ENCODE measurements at regions not wholly inside any gene's neighbourhood (a gene's known extent, or its start where the extent isn't known, plus 50 kb on each side); places are given as distances from the start of the nearest gene placed in this dataset.

DNA sequence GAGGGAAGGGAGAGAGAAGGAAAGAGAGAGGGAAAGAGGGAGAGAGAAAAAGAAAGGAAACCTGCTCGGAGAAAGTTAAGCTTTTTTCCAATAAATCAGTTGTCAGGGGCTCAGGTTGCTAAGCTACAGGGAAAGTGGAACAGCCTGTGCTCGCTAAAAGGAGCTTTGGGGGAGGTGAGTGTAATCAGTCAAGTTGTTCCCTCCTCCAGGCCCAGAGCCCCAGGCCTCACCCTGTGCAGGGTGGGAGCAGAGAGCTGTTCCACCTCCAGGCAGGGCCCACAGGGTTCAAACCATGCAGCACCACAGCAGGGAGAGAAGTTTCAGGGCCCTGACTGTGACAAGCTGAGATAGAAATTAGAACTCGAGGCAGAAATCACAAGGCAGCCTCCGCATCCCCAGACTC, 56.4 kb upstream of the PPP1CB start:
- DNase-seq (ENCODE audit: low read depth, low spot score): no peak
- BruUV-seq (replicated peaks): no TSS peak
- intact Hi-C loops (cut with micrococcal nuclease): loop anchor here (2.0 kb wide), 1 partner anchor 16 kb away; no protein-coding TSS in a partner anchor

DNA sequence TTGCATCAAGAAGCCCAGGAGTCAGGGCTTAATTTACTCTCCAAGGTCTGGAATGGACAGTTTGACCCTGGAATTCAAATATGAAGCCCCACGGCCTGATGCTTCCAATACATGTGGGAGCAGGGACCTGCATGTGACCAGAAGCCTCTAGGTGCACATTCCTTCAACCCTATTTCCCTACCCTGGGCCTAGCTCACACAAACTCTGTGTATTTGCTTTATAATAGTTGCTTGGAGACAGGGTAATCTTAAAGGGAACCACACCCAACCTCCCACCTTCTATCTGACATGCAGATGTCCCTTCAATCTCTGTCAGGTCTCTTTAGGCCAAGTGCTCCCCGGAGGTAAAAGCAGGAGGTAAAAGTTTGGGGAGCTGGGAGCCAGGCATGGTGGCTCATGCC, 55.4 kb upstream of the PPP1CB start:
- no peaks in the 10 kb centered on the region for H3K9me3 ChIP-seq (replicated peaks; ENCODE audit: control insufficient read depth, insufficient read depth, low read length)
- no peak overlapping the region for H3K27ac ChIP-seq (ENCODE audit: insufficient read depth, low read depth, low read length)
- CTCF ChIA-PET: interaction anchor here (0.9 to 1.3 kb wide), 2 partner anchors 9 to 16 kb away, joined by 3 read pairs; no protein-coding TSS in a partner anchor
- no peak overlapping the region for H3K4me3 ChIP-seq (replicated peaks in 1 of 3; ENCODE audit: insufficient read depth in 1 of 3, low read depth in 1 of 3, low read length in 3 of 3)
- no peak overlapping the region for H3K4me2 ChIP-seq (ENCODE audit: insufficient read depth, low read length)
- FAIRE-seq: no peak
- no peak for TF ChIP-seq MYC (IDR thresholded peaks at IDR 0.05; ENCODE audit: low read depth, low read length)
- TF ChIP-seq JUN (IDR thresholded peaks at IDR 0.05; ENCODE audit: borderline replicate concordance, insufficient read depth, insufficient read length, low read depth): no peak
- TF ChIP-seq, protein P1, sequence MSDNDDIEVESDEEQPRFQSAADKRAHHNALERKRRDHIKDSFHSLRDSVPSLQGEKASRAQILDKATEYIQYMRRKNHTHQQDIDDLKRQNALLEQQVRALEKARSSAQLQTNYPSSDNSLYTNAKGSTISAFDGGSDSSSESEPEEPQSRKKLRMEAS (IDR thresholded peaks at IDR 0.05; ENCODE audit: insufficient read depth, insufficient read length): no peak
- TF ChIP-seq, protein P2, sequence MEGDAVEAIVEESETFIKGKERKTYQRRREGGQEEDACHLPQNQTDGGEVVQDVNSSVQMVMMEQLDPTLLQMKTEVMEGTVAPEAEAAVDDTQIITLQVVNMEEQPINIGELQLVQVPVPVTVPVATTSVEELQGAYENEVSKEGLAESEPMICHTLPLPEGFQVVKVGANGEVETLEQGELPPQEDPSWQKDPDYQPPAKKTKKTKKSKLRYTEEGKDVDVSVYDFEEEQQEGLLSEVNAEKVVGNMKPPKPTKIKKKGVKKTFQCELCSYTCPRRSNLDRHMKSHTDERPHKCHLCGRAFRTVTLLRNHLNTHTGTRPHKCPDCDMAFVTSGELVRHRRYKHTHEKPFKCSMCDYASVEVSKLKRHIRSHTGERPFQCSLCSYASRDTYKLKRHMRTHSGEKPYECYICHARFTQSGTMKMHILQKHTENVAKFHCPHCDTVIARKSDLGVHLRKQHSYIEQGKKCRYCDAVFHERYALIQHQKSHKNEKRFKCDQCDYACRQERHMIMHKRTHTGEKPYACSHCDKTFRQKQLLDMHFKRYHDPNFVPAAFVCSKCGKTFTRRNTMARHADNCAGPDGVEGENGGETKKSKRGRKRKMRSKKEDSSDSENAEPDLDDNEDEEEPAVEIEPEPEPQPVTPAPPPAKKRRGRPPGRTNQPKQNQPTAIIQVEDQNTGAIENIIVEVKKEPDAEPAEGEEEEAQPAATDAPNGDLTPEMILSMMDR (IDR thresholded peaks at IDR 0.05; ENCODE audit: extremely low read depth in 1 of 2, insufficient read depth in 1 of 2, low read depth in 1 of 2, low read length in 2 of 2): no peak
- TF ChIP-seq POLR2AphosphoS5 (IDR thresholded peaks at IDR 0.05; ENCODE audit: insufficient read depth, low read depth, low read length): no peak
- TF ChIP-seq POLR2A (IDR thresholded peaks at IDR 0.05; ENCODE audit: low read depth, low read length): no peak
- no peak for TF ChIP-seq FOS (IDR thresholded peaks at IDR 0.05; ENCODE audit: borderline replicate concordance, insufficient read depth, low read length)
- no peak for TF ChIP-seq EZH2 (IDR thresholded peaks at IDR 0.05; ENCODE audit: borderline replicate concordance, low read depth, low read length, severe bottlenecking)
- TF ChIP-seq GATA2 (IDR thresholded peaks at IDR 0.05; ENCODE audit: insufficient read depth, insufficient read length, low read depth, low read length): no peak
- no peak overlapping the region for H2AFZ ChIP-seq (ENCODE audit: low read depth, low read length)
- peaks cover 12% of the 10 kb centered on the region for H3K4me1 ChIP-seq (ENCODE audit: control insufficient read depth, extremely low read depth, insufficient read depth, low read length)
- dilution Hi-C loops (cut with MboI; ENCODE audit: extremely low pct_ligation_motif_present, low sequenced_read_pairs): no loop called here
- no TSS peak for BruUV-seq (replicated peaks)
- H3K36me3 ChIP-seq (ENCODE audit: control insufficient read depth in 2 of 2, extremely low read depth in 1 of 2, insufficient read depth in 2 of 2, low read length in 2 of 2): no peaks in the 10 kb centered on the region
- H3K9ac ChIP-seq (replicated peaks; ENCODE audit: extremely low read depth, insufficient read depth, low read length): no peak overlapping the region
- no peaks in the 10 kb centered on the region for H3K79me2 ChIP-seq (ENCODE audit: control insufficient read depth, insufficient read depth, low read length)
- no peak for DNase-seq (ENCODE audit: low read depth, low spot score)
- H4K20me1 ChIP-seq (replicated peaks; ENCODE audit: control insufficient read depth, extremely low read depth, insufficient read depth, low read length): no peaks in the 10 kb centered on the region
- POLR2A ChIA-PET: no interaction called here
- H3K27me3 ChIP-seq (ENCODE audit: control insufficient read depth in 2 of 2, insufficient read depth in 2 of 2, low read length in 2 of 2): no peaks in the 10 kb centered on the region
- intact Hi-C loops (cut with micrococcal nuclease): no loop called here
- no peaks in the 10 kb centered on the region for H3K9me1 ChIP-seq (replicated peaks; ENCODE audit: control insufficient read depth, extremely low read depth, insufficient read depth, low read length)

More for the DNA sequence above, 56.4 kb upstream of the PPP1CB start:
- no peak overlapping the region for H3K27ac ChIP-seq (ENCODE audit: insufficient read depth, low read depth, low read length)
- POLR2A ChIA-PET: no interaction called here
- peaks cover 12% of the 10 kb centered on the region for H3K4me1 ChIP-seq (ENCODE audit: control insufficient read depth, extremely low read depth, insufficient read depth, low read length)
- CTCF ChIA-PET: interaction anchor here (0.9 to 1.3 kb wide), 3 partner anchors 10 to 101 kb away, joined by 3 to 4 read pairs (median 3); no protein-coding TSS in a partner anchor
- no peak overlapping the region for H3K4me3 ChIP-seq (replicated peaks in 1 of 3; ENCODE audit: insufficient read depth in 1 of 3, low read depth in 1 of 3, low read length in 3 of 3)
- dilution Hi-C loops (cut with MboI; ENCODE audit: extremely low pct_ligation_motif_present, low sequenced_read_pairs): no loop called here
- H3K79me2 ChIP-seq (ENCODE audit: control insufficient read depth, insufficient read depth, low read length): no peaks in the 10 kb centered on the region
- no peaks in the 10 kb centered on the region for H3K36me3 ChIP-seq (ENCODE audit: control insufficient read depth in 2 of 2, extremely low read depth in 1 of 2, insufficient read depth in 2 of 2, low read length in 2 of 2)
- H3K9me1 ChIP-seq (replicated peaks; ENCODE audit: control insufficient read depth, extremely low read depth, insufficient read depth, low read length): no peaks in the 10 kb centered on the region
- H4K20me1 ChIP-seq (replicated peaks; ENCODE audit: control insufficient read depth, extremely low read depth, insufficient read depth, low read length): no peaks in the 10 kb centered on the region
- no peak for FAIRE-seq
- TF ChIP-seq, protein P2 (IDR thresholded peaks at IDR 0.05; ENCODE audit: extremely low read depth in 1 of 2, insufficient read depth in 1 of 2, low read depth in 1 of 2, low read length in 2 of 2): no peak
- H3K9me3 ChIP-seq (replicated peaks; ENCODE audit: control insufficient read depth, insufficient read depth, low read length): no peaks in the 10 kb centered on the region
- H3K27me3 ChIP-seq (ENCODE audit: control insufficient read depth in 2 of 2, insufficient read depth in 2 of 2, low read length in 2 of 2): no peaks in the 10 kb centered on the region
- H2AFZ ChIP-seq (ENCODE audit: low read depth, low read length): no peak overlapping the region
- no peak overlapping the region for H3K4me2 ChIP-seq (ENCODE audit: insufficient read depth, low read length)
- no peak overlapping the region for H3K9ac ChIP-seq (replicated peaks; ENCODE audit: extremely low read depth, insufficient read depth, low read length)
